ENCODE measurements at regions not wholly inside any gene's neighbourhood (a gene's known extent, or its start where the extent isn't known, plus 50 kb on each side); places are given as distances from the start of the nearest gene placed in this dataset.

DNA sequence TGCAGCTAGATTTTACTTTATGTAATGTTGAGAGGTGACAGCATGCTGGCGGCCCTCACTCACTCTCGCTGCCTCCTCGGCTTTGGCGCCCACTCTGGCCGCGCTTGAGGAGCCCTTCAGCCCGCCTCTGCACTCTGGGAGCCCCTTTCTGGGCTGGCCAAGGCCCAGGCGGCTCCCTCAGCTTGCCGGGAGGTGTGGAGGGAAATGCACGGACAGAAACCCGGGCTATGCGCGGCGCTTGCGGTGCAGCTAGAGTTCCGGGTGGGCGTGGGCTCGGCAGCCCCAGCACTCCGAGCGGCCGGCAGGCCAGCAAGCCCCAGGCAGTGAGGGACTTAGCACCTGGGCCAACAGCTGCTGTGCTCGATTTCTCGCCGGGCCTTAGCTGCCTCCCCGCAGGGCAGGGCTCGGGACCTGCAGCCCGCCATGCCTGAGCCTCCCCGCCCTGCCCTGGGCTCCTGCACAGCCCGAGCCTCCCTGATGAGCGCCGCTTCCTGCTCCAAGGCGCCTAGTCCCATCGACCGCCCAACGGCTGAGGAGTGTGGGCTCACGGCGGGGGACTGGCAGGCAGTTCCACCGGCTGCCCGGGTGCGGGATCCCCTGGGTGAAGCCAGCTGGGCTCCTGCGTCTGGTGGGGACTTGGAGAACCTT is 128.7 kb downstream of the GASK1B start:
- TF ChIP-seq, protein P1, sequence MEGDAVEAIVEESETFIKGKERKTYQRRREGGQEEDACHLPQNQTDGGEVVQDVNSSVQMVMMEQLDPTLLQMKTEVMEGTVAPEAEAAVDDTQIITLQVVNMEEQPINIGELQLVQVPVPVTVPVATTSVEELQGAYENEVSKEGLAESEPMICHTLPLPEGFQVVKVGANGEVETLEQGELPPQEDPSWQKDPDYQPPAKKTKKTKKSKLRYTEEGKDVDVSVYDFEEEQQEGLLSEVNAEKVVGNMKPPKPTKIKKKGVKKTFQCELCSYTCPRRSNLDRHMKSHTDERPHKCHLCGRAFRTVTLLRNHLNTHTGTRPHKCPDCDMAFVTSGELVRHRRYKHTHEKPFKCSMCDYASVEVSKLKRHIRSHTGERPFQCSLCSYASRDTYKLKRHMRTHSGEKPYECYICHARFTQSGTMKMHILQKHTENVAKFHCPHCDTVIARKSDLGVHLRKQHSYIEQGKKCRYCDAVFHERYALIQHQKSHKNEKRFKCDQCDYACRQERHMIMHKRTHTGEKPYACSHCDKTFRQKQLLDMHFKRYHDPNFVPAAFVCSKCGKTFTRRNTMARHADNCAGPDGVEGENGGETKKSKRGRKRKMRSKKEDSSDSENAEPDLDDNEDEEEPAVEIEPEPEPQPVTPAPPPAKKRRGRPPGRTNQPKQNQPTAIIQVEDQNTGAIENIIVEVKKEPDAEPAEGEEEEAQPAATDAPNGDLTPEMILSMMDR (IDR thresholded peaks at IDR 0.05; ENCODE audit: extremely low read depth, insufficient read depth, missing control alignments) = no peak
- no peak for DNase-seq (ENCODE audit: low spot score)
- in situ Hi-C loops (cut with MboI; ENCODE audit: low pct_unique_long_range_greater_than_20kb, low sequenced_read_pairs, unreplicated experiment) = no loop called here

DNA sequence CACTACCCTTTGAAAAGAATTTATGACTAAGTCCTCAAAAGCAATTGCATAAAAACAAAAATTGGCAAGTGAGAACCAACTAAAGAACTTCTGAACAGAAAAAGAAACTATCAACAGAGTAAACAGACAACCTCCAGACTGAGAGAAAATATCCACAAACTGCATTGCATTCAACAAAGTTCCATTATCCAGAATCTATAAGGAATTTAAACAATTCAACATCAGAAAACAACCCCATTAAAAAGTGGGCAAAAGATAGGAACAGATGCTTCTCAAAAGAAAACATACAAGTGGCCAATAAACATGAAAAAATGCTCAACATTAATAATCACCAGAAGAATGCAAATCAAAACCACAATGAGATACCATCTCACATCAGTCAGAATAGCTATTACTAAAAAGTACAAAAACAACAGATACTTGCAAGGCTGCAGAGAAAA is 130.2 kb downstream of the GASK1B start:
- DNase-seq (ENCODE audit: low spot score) = no peak
- TF ChIP-seq, protein P1 (IDR thresholded peaks at IDR 0.05; ENCODE audit: extremely low read depth, insufficient read depth, missing control alignments) = no peak
- in situ Hi-C loops (cut with MboI; ENCODE audit: low pct_unique_long_range_greater_than_20kb, low sequenced_read_pairs, unreplicated experiment) = no loop called here

DNA sequence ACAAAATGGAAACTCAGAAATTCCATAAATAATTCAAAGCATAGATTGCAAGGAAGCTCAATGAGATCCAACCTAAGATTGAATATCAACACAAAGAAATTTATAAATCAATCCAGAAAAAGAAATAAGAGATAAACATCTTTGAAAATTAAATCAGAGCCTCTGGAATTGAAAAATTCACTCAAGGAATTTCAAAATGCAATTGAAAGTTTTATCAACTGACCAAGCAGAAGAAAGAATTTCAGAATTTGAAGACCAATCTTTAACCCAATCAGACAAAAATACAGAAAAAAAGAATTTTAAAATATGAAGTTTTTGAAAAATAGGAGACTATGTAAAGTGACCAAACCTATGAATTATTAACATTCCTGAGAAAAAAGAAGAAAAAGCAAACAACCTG is 134.1 kb downstream of the GASK1B start:
- TF ChIP-seq, protein P1 (IDR thresholded peaks at IDR 0.05; ENCODE audit: extremely low read depth, insufficient read depth, missing control alignments) = no peak
- no peak for DNase-seq (ENCODE audit: low spot score)
- in situ Hi-C loops (cut with MboI; ENCODE audit: low pct_unique_long_range_greater_than_20kb, low sequenced_read_pairs, unreplicated experiment) = no loop called here

DNA sequence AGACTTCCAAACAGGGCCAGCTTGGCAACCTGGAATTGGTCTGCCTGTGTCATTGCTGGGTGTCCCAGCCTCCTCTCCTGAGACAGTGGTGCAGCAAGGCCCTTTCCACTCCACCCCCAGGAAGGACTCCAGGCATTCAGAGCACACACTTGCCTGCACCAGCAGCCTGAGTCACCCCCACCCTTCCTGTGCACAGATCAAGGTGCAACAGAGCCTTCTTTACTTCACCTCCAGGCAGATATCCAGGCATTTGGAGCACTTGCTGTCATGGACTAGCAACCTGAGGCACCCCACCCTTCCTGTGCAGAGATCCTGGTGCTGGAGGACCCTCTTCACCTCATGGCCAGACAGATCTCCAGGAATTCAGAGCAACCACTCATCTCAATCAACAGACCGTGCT is 135.8 kb downstream of the GASK1B start:
- DNase-seq (ENCODE audit: low spot score) = no peak
- in situ Hi-C loops (cut with MboI; ENCODE audit: low pct_unique_long_range_greater_than_20kb, low sequenced_read_pairs, unreplicated experiment) = no loop called here
- TF ChIP-seq, protein P1 (IDR thresholded peaks at IDR 0.05; ENCODE audit: extremely low read depth, insufficient read depth, missing control alignments) = no peak

DNA sequence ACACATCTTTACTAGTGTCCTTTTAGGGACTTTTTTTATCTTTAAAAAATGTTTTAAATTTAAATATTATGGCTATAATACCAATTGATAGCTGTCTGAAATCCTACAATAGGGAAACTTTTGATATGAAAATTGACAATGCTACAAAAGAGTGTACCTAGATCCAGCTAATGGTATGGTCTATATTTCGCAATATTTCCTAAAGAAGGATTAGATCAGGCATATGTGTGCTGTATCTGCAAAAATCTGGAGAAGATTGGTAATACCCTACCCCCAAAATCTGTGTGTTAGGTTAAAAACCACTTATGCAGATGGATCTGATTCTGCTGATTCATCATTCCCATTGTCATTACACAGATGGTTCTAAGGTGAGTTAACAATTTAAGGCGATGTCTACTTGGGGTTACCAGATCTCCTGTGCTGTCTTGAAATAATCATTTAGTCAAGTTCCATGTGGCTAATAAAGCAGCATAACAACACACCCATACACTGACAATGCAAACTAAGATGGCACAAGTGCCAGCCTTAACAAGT is 137.1 kb downstream of the GASK1B start:
- DNase-seq (ENCODE audit: low spot score) = no peak
- TF ChIP-seq, protein P1 (IDR thresholded peaks at IDR 0.05; ENCODE audit: extremely low read depth, insufficient read depth, missing control alignments) = no peak

DNA sequence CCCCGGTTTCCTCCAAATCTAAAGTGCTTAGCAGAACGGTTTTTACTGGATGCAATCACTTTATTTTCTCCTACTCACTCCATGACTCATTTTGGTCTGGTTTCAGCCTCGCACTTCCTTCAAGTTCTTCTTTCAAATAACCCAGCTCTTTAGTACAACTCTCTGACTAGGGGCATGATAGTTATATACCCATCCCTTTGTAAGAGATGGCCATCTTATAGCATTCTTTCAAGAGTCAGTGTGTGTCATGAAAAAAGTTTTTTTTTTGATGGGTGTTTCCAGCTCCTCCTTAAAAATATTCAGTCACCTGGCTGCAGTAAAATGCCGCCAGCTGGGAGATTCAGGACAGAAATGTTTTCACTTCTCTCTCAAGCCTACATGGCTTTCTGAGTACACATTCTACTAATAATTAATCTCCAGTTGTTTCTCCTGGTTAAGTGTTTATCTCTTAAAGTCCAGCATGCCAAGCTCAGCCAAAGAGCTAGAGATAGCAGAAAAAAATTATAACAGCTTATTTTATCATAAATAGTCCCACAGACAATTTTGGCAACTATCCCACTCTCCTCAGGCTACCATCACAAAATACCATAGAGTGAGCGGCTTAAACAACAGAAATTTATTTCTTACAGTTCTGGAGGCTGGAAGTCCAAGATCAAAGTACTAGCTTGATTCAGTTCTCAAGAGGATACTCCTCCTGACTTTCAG is 139.3 kb downstream of the GASK1B start:
- TF ChIP-seq, protein P1 (IDR thresholded peaks at IDR 0.05; ENCODE audit: extremely low read depth, insufficient read depth, missing control alignments) = no peak
- in situ Hi-C loops (cut with MboI; ENCODE audit: low pct_unique_long_range_greater_than_20kb, low sequenced_read_pairs, unreplicated experiment) = no loop called here
- DNase-seq (ENCODE audit: low spot score) = no peak

More for the DNA sequence above, 137.1 kb downstream of the GASK1B start:
- in situ Hi-C loops (cut with MboI; ENCODE audit: low pct_unique_long_range_greater_than_20kb, low sequenced_read_pairs, unreplicated experiment) = no loop called here

Data from GM13977 (cell line).